Erythroblast (primary cell): ENCODE measurements at regions not wholly inside any gene's neighbourhood (a gene's known extent, or its start where the extent isn't known, plus 50 kb on each side); places are given as distances from the start of the nearest gene placed in this dataset.

ENCODE experiments used
- GATA1 ChIP-seq: IDR thresholded peaks from 2 replicates; pipeline ENCODE4 v1.6.1; 2011; ENCODE audit warnings: low read depth, mild to moderate bottlenecking, control low read depth, low read length, moderate library complexity
- POLR2A ChIP-seq: IDR thresholded peaks from 2 replicates; pipeline ENCODE4 v1.6.1; 2011; ENCODE audit warnings: mild to moderate bottlenecking, low read length

- TF ChIP-seq POLR2A: no peak
- TF ChIP-seq GATA1: no peak
Observed at GRCh38 chr5:89606939-89607534, 724.1 kb upstream of the MEF2C start.
